Smooth muscle cell (in vitro differentiated cells): ENCODE measurements at regions not wholly inside any gene's neighbourhood (a gene's known extent, or its start where the extent isn't known, plus 50 kb on each side); places are given as distances from the start of the nearest gene placed in this dataset.
A peak's percentile ranks its signal among the peaks of the same experiment; 100 is the strongest.

ENCODE experiments used
- DNase-seq: peaks from one replicate; lab custom pipeline; 2025; ENCODE audit not compliant: unreplicated experiment; lab: John Stamatoyannopoulos, UW
- H2AFZ ChIP-seq: fragments of 200-600 bp; sonication (generic); 2 replicates; pipeline ENCODE4 v1.6.0; 2016; ENCODE audit warnings: antibody characterized with exemption, low read depth, mild to moderate bottlenecking
- H3F3A ChIP-seq: fragments of 200-600 bp; sonication (generic); 2 replicates; pipeline ENCODE4 v1.6.0; 2017; ENCODE audit warnings: antibody characterized with exemption, low read depth
- H3K27ac ChIP-seq: fragments of 200-600 bp; sonication (generic); 2 replicates; pipeline ENCODE4 v1.5.1; 2016; ENCODE audit warnings: low read depth, mild to moderate bottlenecking
- H3K27me3 ChIP-seq: fragments of 200-600 bp; sonication (generic); 2 replicates; pipeline ENCODE4 v1.6.1; 2016; ENCODE audit warnings: low read depth, mild to moderate bottlenecking
- H3K36me3 ChIP-seq: fragments of 200-600 bp; sonication (generic); 2 replicates; pipeline ENCODE4 v1.5.1; 2016; ENCODE audit warnings: low read depth
- H3K4me1 ChIP-seq: fragments of 200-600 bp; sonication (generic); 2 replicates; pipeline ENCODE4 v1.5.1; 2016; ENCODE audit warnings: low read depth
- H3K4me2 ChIP-seq: fragments of 200-600 bp; sonication (generic); 2 replicates; pipeline ENCODE4 v1.6.0; 2016; ENCODE audit warnings: mild to moderate bottlenecking
- H3K4me3 ChIP-seq: fragments of 200-600 bp; sonication (generic); 2 replicates; pipeline ENCODE4 v1.5.1; 2016; ENCODE audit warnings: mild to moderate bottlenecking
- H3K79me2 ChIP-seq: fragments of 200-600 bp; sonication (generic); 2 replicates; pipeline ENCODE4 v1.6.0; 2016; ENCODE audit warnings: low read depth, mild to moderate bottlenecking
- H3K9ac ChIP-seq: fragments of 200-600 bp; sonication (generic); 2 replicates; pipeline ENCODE4 v1.6.0; 2016; ENCODE audit warnings: low read depth
- H3K9me3 ChIP-seq: fragments of 200-600 bp; sonication (generic); replicated peaks from 2 replicates; pipeline ENCODE4 v1.5.1; 2016; ENCODE audit warnings: low read depth
- H4K20me1 ChIP-seq: fragments of 200-600 bp; sonication (generic); 2 replicates; pipeline ENCODE4 v1.6.0; 2016; ENCODE audit warnings: low read depth
- CTCF ChIP-seq: fragments of 200-600 bp; sonication (generic); IDR thresholded peaks from 2 replicates; pipeline ENCODE4 v1.5.1; 2017; ENCODE audit warnings: borderline replicate concordance, mild to moderate bottlenecking, antibody characterized with exemption; ENCODE audit not compliant: insufficient read depth, poor library complexity, severe bottlenecking
- WGBS: methylation state at CpG from one replicate; pipeline ENCODE4 v1.1.7; 2016; ENCODE audit warnings: low lambda C conversion rate; 5-methylcytosine and 5-hydroxymethylcytosine counted together

- peak overlapping the region; percentile 55 for H3K4me2 ChIP-seq
- peaks cover 4% of the 10 kb centered on the region for H3K4me1 ChIP-seq
- no peaks in the 10 kb centered on the region for H4K20me1 ChIP-seq
- no peak for TF ChIP-seq CTCF
- H3K4me3 ChIP-seq = no peak overlapping the region
- H3K27me3 ChIP-seq = no peaks in the 10 kb centered on the region
- peaks cover 39% of the 10 kb centered on the region for H3F3A ChIP-seq
- H3K36me3 ChIP-seq = no peaks in the 10 kb centered on the region
- peak overlapping the region; percentile 73 for H3K9ac ChIP-seq
- no peaks in the 10 kb centered on the region for H3K79me2 ChIP-seq
- H3K9me3 ChIP-seq = no peaks in the 10 kb centered on the region
- 68% methylated on average over 10 of the region's 10 CpGs for WGBS
- peak overlapping the region; percentile 96 for H3K27ac ChIP-seq
- no peak overlapping the region for H2AFZ ChIP-seq
- DNase-seq = no peak
Observed at GRCh38 chr6:44057931-44058616, 69.2 kb downstream of the MRPL14 start.

- Histone ChIP-seq H3K4me2 (peak overlapping the region; percentile 55), H2AFZ (no peak overlapping the region), H3K9me3 (no peaks in the 10 kb centered on the region), H3F3A (peaks cover 40% of the 10 kb centered on the region), H3K4me1 (peaks cover 8% of the 10 kb centered on the region), H3K36me3 (no peaks in the 10 kb centered on the region), H4K20me1 (no peaks in the 10 kb centered on the region), H3K4me3 (no peak overlapping the region), H3K27me3 (no peaks in the 10 kb centered on the region), H3K27ac (peak overlapping the region; percentile 96), H3K9ac (peak overlapping the region; percentile 73), H3K79me2 (no peaks in the 10 kb centered on the region)
- DNase-seq = no peak
- TF ChIP-seq CTCF = no peak
- 66% methylated on average over 4 of the region's 4 CpGs for WGBS
Observed at GRCh38 chr6:44057238-44057930, 69.9 kb downstream of the MRPL14 start.

GRCh38 chr6:44056392-44057237 lies 70.6 kb downstream of the MRPL14 start:
- H3K36me3 ChIP-seq = no peaks in the 10 kb centered on the region
- 89% methylated on average over 13 of the region's 13 CpGs for WGBS
- no peaks in the 10 kb centered on the region for H3K27me3 ChIP-seq
- TF ChIP-seq CTCF = no peak
- H3K9me3 ChIP-seq = no peaks in the 10 kb centered on the region
- H3K27ac ChIP-seq = peak overlapping the region; percentile 96
- H4K20me1 ChIP-seq = no peaks in the 10 kb centered on the region
- peaks cover 33% of the 10 kb centered on the region for H3F3A ChIP-seq
- DNase-seq = no peak
- H3K4me1 ChIP-seq = peaks cover 16% of the 10 kb centered on the region
- H3K4me3 ChIP-seq = no peak overlapping the region
- no peak overlapping the region for H3K9ac ChIP-seq
- H3K4me2 ChIP-seq = no peak overlapping the region
- H3K79me2 ChIP-seq = no peaks in the 10 kb centered on the region
- no peak overlapping the region for H2AFZ ChIP-seq
